ENCODE measurements at regions not wholly inside any gene's neighbourhood (a gene's known extent, or its start where the extent isn't known, plus 50 kb on each side); places are given as distances from the start of the nearest gene placed in this dataset.

GRCh38 chr12:91404441-91404840, 221.8 kb upstream of the DCN start:
- DNase-seq, result no peak
- H3K4me3 Mint-ChIP-seq, result no peak overlapping the region
- H3K27ac Mint-ChIP-seq, result peak overlapping the region; percentile 2
- no peaks in the 10 kb centered on the region for H3K27me3 Mint-ChIP-seq (ENCODE audit: low read depth, poor library complexity)
- no peak for TF ChIP-seq CTCF (IDR thresholded peaks at IDR 0.05)
- H3K9me3 Mint-ChIP-seq, result no peaks in the 10 kb centered on the region
- peaks cover 6% of the 10 kb centered on the region for H3K4me1 Mint-ChIP-seq
- peaks cover 7% of the 10 kb centered on the region for H3K36me3 Mint-ChIP-seq (ENCODE audit: low read depth)

- H3K4me3 Mint-ChIP-seq, result no peak overlapping the region
- no peak for DNase-seq
- H3K27me3 Mint-ChIP-seq (ENCODE audit: low read depth, poor library complexity), result no peaks in the 10 kb centered on the region
- H3K9me3 Mint-ChIP-seq, result no peaks in the 10 kb centered on the region
- H3K27ac Mint-ChIP-seq, result no peak overlapping the region
- no peak for TF ChIP-seq CTCF (IDR thresholded peaks at IDR 0.05)
- H3K4me1 Mint-ChIP-seq, result peaks cover 6% of the 10 kb centered on the region
- peaks cover 4% of the 10 kb centered on the region for H3K36me3 Mint-ChIP-seq (ENCODE audit: low read depth)
Observed at GRCh38 chr12:91401190-91401589, 218.6 kb upstream of the DCN start.

- Mint-ChIP-seq H3K36me3 (ENCODE audit: low read depth) (no peaks in the 10 kb centered on the region), H3K4me1 (peaks cover 6% of the 10 kb centered on the region), H3K27me3 (ENCODE audit: low read depth, poor library complexity) (no peaks in the 10 kb centered on the region), H3K9me3 (peaks cover 4% of the 10 kb centered on the region), H3K4me3 (no peak overlapping the region), H3K27ac (no peak overlapping the region)
- TF ChIP-seq CTCF (IDR thresholded peaks at IDR 0.05), result no peak
- DNase-seq, result no peak
Observed at GRCh38 chr12:91400271-91400670, 217.7 kb upstream of the DCN start.

- no peak for DNase-seq
- no peak for TF ChIP-seq CTCF (IDR thresholded peaks at IDR 0.05)
- Mint-ChIP-seq H3K27me3 (ENCODE audit: low read depth, poor library complexity) (no peaks in the 10 kb centered on the region), H3K27ac (no peak overlapping the region), H3K36me3 (ENCODE audit: low read depth) (peaks cover under 1% of the 10 kb centered on the region), H3K4me3 (no peak overlapping the region), H3K9me3 (peaks cover 14% of the 10 kb centered on the region), H3K4me1 (no peaks in the 10 kb centered on the region)
Observed at GRCh38 chr12:91397866-91398532, 215.4 kb upstream of the DCN start.

GRCh38 chr12:91396293-91396692, 213.7 kb upstream of the DCN start:
- Mint-ChIP-seq H3K27ac (no peak overlapping the region), H3K4me1 (no peaks in the 10 kb centered on the region), H3K9me3 (peaks cover 31% of the 10 kb centered on the region), H3K27me3 (ENCODE audit: low read depth, poor library complexity) (no peaks in the 10 kb centered on the region), H3K4me3 (no peak overlapping the region), H3K36me3 (ENCODE audit: low read depth) (peaks cover 14% of the 10 kb centered on the region)
- TF ChIP-seq CTCF (IDR thresholded peaks at IDR 0.05), result no peak
- no peak for DNase-seq

- H3K36me3 Mint-ChIP-seq (ENCODE audit: low read depth), result peaks cover 20% of the 10 kb centered on the region
- H3K4me1 Mint-ChIP-seq, result no peaks in the 10 kb centered on the region
- no peak overlapping the region for H3K27ac Mint-ChIP-seq
- peaks cover 37% of the 10 kb centered on the region for H3K9me3 Mint-ChIP-seq
- no peak overlapping the region for H3K4me3 Mint-ChIP-seq
- no peaks in the 10 kb centered on the region for H3K27me3 Mint-ChIP-seq (ENCODE audit: low read depth, poor library complexity)
- DNase-seq, result no peak
- TF ChIP-seq CTCF (IDR thresholded peaks at IDR 0.05), result no peak
Observed at GRCh38 chr12:91395628-91396135, 213.1 kb upstream of the DCN start.

Data from nephron progenitor cell (in vitro differentiated cells).